SK-N-SH (cell line): ENCODE measurements at regions not wholly inside any gene's neighbourhood (a gene's known extent, or its start where the extent isn't known, plus 50 kb on each side); places are given as distances from the start of the nearest gene placed in this dataset.

Experiments
- CTCF ChIA-PET: fragments of 300-600, 350-600 bp; formaldehyde crosslinking; extraction: SDS; loops from one replicate; lab custom pipeline; 2021; lab: Yijun Ruan, JAX
- POLR2A ChIA-PET: fragments of 350-600 bp; sonication (Branson Sonifier 250); formaldehyde crosslinking; extraction: SDS; loops from one replicate; lab custom pipeline; 2020; ENCODE audit warnings: antibody characterized with exemption, inconsistent platforms; lab: Yijun Ruan, JAX
- DNase-seq: peaks from one replicate; pipeline ENCODE4 v3.0.0; 2012
- H2AFZ ChIP-seq: fragments of 200-600 bp; sonication (generic); 2 replicates; pipeline ENCODE4 v1.8.1; 2016; ENCODE audit warnings: antibody characterized with exemption, mild to moderate bottlenecking, low read depth
- H3F3A ChIP-seq: fragments of 200-600 bp; sonication (generic); replicated peaks from 2 replicates; pipeline ENCODE3; 2016; ENCODE audit warnings: antibody characterized with exemption, mild to moderate bottlenecking; ENCODE audit not compliant: insufficient read depth
- H3K27ac ChIP-seq, 2 experiments: fragments of 200-500 bp in 1 of 2; fragments of 200-600 bp in 1 of 2; sonication (Bioruptor generic) in 1 of 2; sonication (generic), shearing (Covaris generic) in 1 of 2; 2 replicates each; pipeline versions ENCODE4 v1.5.1 to v1.6.1; 2014 to 2016; ENCODE audit warnings: low read depth in 2 of 2, inconsistent platforms in 1 of 2, low read length in 1 of 2, mild to moderate bottlenecking in 1 of 2, mixed read lengths in 1 of 2
- H3K27me3 ChIP-seq: fragments of 200-600 bp; sonication (generic), shearing (Covaris generic); 2 replicates; pipeline ENCODE4 v1.6.1; 2016; ENCODE audit warnings: mixed run types; ENCODE audit not compliant: insufficient read depth
- H3K36me3 ChIP-seq, 2 experiments: fragments of 200-500 bp in 1 of 2; fragments of 200-600 bp in 1 of 2; sonication (Bioruptor generic) in 1 of 2; sonication (generic) in 1 of 2; replicated peaks in 1 of 2; 2 replicates each; pipeline versions ENCODE3 to v1.5.1; 2014 to 2016; ENCODE audit warnings: low read length in 1 of 2, mild to moderate bottlenecking in 1 of 2; ENCODE audit not compliant: insufficient read depth in 2 of 2, control insufficient read depth in 1 of 2
- H3K4me1 ChIP-seq, 2 experiments: fragments of 200-500 bp in 1 of 2; fragments of 200-600 bp in 1 of 2; sonication (Bioruptor generic) in 1 of 2; sonication (generic), shearing (Covaris generic) in 1 of 2; 2 replicates each; pipeline versions ENCODE4 v1.5.1 to v1.6.1; 2014 to 2016; ENCODE audit warnings: low read depth in 1 of 2, low read length in 1 of 2, mixed run types in 1 of 2; ENCODE audit not compliant: insufficient read depth in 2 of 2, control insufficient read depth in 1 of 2
- H3K4me2 ChIP-seq: fragments of 200-600 bp; sonication (generic), shearing (Covaris generic); 2 replicates; pipeline ENCODE4 v1.6.1; 2017; ENCODE audit warnings: mixed run types
- H3K4me3 ChIP-seq, 2 experiments: fragments of 200-500 bp in 1 of 2; fragments of 200-600 bp in 1 of 2; sonication (Bioruptor generic) in 1 of 2; sonication (generic), shearing (Covaris generic) in 1 of 2; 2 replicates each; pipeline versions ENCODE4 v1.5.1 to v1.8.1; 2014 to 2016; ENCODE audit warnings: low read depth in 2 of 2, inconsistent platforms in 1 of 2, low read length in 1 of 2, mild to moderate bottlenecking in 1 of 2, mixed read lengths in 1 of 2, moderate library complexity in 1 of 2
- H3K79me2 ChIP-seq: fragments of 200-600 bp; sonication (generic); 2 replicates; pipeline ENCODE4 v1.8.1; 2017; ENCODE audit warnings: mild to moderate bottlenecking; ENCODE audit not compliant: insufficient read depth
- H3K9ac ChIP-seq: fragments of 200-600 bp; sonication (generic); 2 replicates; pipeline ENCODE4 v1.6.1; 2017; ENCODE audit warnings: mixed run types
- H3K9me2 ChIP-seq: fragments of 200-600 bp; sonication (generic); 2 replicates; pipeline ENCODE4 v1.6.1; 2017; ENCODE audit warnings: mixed run types
- H3K9me3 ChIP-seq: fragments of 200-600 bp; sonication (generic); 2 replicates; pipeline ENCODE4 v1.6.1; 2017; ENCODE audit warnings: mixed run types, mild to moderate bottlenecking, moderate library complexity
- H4K20me1 ChIP-seq: fragments of 200-600 bp; sonication (generic); 2 replicates; pipeline ENCODE4 v1.6.1; 2017; ENCODE audit warnings: mild to moderate bottlenecking, mixed run types; ENCODE audit not compliant: insufficient read depth
- EP300 ChIP-seq, 2 experiments: IDR thresholded peaks; 2 replicates each; pipeline versions ENCODE4 v1.4.0 to v1.6.1; 2012; ENCODE audit warnings: borderline replicate concordance in 1 of 2, low read depth in 1 of 2, low read length in 1 of 2
- GATA2 ChIP-seq: sonication (generic); formaldehyde crosslinking; IDR thresholded peaks from 2 replicates; pipeline ENCODE4 v1.5.0; 2020; ENCODE audit warnings: mild to moderate bottlenecking, missing genetic modification reagents
- MEF2A ChIP-seq: IDR thresholded peaks from 2 replicates; pipeline ENCODE4 v1.4.0; 2012; ENCODE audit warnings: low read depth, borderline replicate concordance
- NFIC ChIP-seq: IDR thresholded peaks from 2 replicates; pipeline ENCODE4 v1.4.0; 2012; ENCODE audit warnings: borderline replicate concordance
- NRF1 ChIP-seq: IDR thresholded peaks from 2 replicates; pipeline ENCODE4 v1.6.1; 2012; ENCODE audit warnings: low read depth, mild to moderate bottlenecking, low read length
- POLR2AphosphoS5 ChIP-seq: IDR thresholded peaks from 2 replicates; pipeline ENCODE4 v1.6.1; 2012; ENCODE audit warnings: low read depth, low read length
- RFX5 ChIP-seq: IDR thresholded peaks from 2 replicates; pipeline ENCODE4 v1.6.1; 2012; ENCODE audit warnings: mild to moderate bottlenecking, improper control_type of control experiment, low read length
- TEAD4 ChIP-seq: IDR thresholded peaks from 2 replicates; pipeline ENCODE4 v1.4.0; 2012; ENCODE audit warnings: mild to moderate bottlenecking, borderline replicate concordance; ENCODE audit not compliant: insufficient read depth
- USF2 ChIP-seq: fragments of 150-350 bp; IDR thresholded peaks from 2 replicates; pipeline ENCODE4 v1.6.1; 2017; ENCODE audit warnings: antibody characterized with exemption, low read length, low read depth, borderline replicate concordance
- YY1 ChIP-seq: IDR thresholded peaks from 2 replicates; pipeline ENCODE4 v1.4.0; 2012; ENCODE audit warnings: low read depth, mild to moderate bottlenecking
- WGBS: methylation state at CpG from one replicate; pipeline ENCODE4 v1.1.6; 2017; ENCODE audit warnings: low lambda C conversion rate; 5-methylcytosine and 5-hydroxymethylcytosine counted together
- TF ChIP-seq, protein P1 (sequence below): IDR thresholded peaks from 2 replicates; pipeline ENCODE4 v1.4.0; 2012; ENCODE audit warnings: low read depth

DNA sequence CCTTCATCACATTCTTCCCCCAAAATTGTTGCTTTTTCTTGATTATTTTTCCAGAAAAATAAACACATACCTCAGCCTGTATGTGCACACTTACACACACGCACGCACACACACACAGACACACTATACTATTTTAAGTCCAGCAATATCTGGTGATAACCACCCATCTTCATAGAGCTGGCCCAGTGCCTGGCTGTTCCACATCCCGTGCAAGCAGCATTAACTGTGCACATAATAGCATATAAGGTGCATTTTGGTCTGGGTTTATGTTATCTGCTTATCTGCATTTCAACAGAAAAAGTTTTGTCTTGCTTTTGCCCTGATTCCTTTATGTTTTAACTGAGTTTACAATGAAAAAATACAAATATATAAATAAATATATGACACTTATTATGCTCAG lies 143.1 kb upstream of the KLF6 start:
- no peaks in the 10 kb centered on the region for H3K27me3 ChIP-seq
- WGBS, result 51% methylated on average over 3 of the region's 3 CpGs
- no peaks in the 10 kb centered on the region for H3K4me1 ChIP-seq
- no peak for TF ChIP-seq GATA2 (CRISPR knock-in tag)
- TF ChIP-seq, protein P1, sequence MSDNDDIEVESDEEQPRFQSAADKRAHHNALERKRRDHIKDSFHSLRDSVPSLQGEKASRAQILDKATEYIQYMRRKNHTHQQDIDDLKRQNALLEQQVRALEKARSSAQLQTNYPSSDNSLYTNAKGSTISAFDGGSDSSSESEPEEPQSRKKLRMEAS, result no peak
- TF ChIP-seq NFIC, result no peak
- TF ChIP-seq POLR2AphosphoS5, result no peak
- TF ChIP-seq EP300 (IDR thresholded peaks at IDR 0.05; ENCODE audit: borderline replicate concordance in 1 of 2, low read depth in 1 of 2, low read length in 1 of 2), result no peak
- no peak for TF ChIP-seq MEF2A
- H4K20me1 ChIP-seq, result no peaks in the 10 kb centered on the region
- H3K9ac ChIP-seq, result no peak overlapping the region
- no peaks in the 10 kb centered on the region for H3K9me3 ChIP-seq
- no peak overlapping the region for H3K4me3 ChIP-seq
- H3K27ac ChIP-seq, result no peak overlapping the region
- POLR2A ChIA-PET, result no interaction called here
- no peak overlapping the region for H2AFZ ChIP-seq
- H3K9me2 ChIP-seq, result no peaks in the 10 kb centered on the region
- CTCF ChIA-PET, result no interaction called here
- no peak overlapping the region for H3K4me2 ChIP-seq
- no peak for DNase-seq
- peaks cover 12% of the 10 kb centered on the region for H3F3A ChIP-seq
- no peaks in the 10 kb centered on the region for H3K36me3 ChIP-seq
- H3K79me2 ChIP-seq, result no peaks in the 10 kb centered on the region

- Histone ChIP-seq H3K4me1 (no peaks in the 10 kb centered on the region), H3K9me2 (no peaks in the 10 kb centered on the region), H3K27me3 (no peaks in the 10 kb centered on the region), H3K36me3 (no peaks in the 10 kb centered on the region), H4K20me1 (no peaks in the 10 kb centered on the region), H3K79me2 (no peaks in the 10 kb centered on the region), H3K9me3 (no peaks in the 10 kb centered on the region), H3K27ac (no peak overlapping the region), H3K4me2 (no peak overlapping the region), H3F3A (peaks cover 12% of the 10 kb centered on the region), H2AFZ (no peak overlapping the region), H3K4me3 (no peak overlapping the region), H3K9ac (no peak overlapping the region)
- DNase-seq, result no peak
- ChIA-PET POLR2A (no interaction called here), CTCF (no interaction called here)
- TF ChIP-seq NRF1, result no peak
- TF ChIP-seq TEAD4, result no peak
- TF ChIP-seq, protein P1, result no peak
- no peak for TF ChIP-seq GATA2 (CRISPR knock-in tag)
- no peak for TF ChIP-seq USF2
- TF ChIP-seq YY1, result no peak
- TF ChIP-seq RFX5, result no peak
- WGBS, result 78% methylated on average over 18 of the region's 18 CpGs
Observed at GRCh38 chr10:3926675-3927525, 141.9 kb upstream of the KLF6 start.
